ENCODE measurements at regions not wholly inside any gene's neighbourhood (a gene's known extent, or its start where the extent isn't known, plus 50 kb on each side); places are given as distances from the start of the nearest gene placed in this dataset.

DNA sequence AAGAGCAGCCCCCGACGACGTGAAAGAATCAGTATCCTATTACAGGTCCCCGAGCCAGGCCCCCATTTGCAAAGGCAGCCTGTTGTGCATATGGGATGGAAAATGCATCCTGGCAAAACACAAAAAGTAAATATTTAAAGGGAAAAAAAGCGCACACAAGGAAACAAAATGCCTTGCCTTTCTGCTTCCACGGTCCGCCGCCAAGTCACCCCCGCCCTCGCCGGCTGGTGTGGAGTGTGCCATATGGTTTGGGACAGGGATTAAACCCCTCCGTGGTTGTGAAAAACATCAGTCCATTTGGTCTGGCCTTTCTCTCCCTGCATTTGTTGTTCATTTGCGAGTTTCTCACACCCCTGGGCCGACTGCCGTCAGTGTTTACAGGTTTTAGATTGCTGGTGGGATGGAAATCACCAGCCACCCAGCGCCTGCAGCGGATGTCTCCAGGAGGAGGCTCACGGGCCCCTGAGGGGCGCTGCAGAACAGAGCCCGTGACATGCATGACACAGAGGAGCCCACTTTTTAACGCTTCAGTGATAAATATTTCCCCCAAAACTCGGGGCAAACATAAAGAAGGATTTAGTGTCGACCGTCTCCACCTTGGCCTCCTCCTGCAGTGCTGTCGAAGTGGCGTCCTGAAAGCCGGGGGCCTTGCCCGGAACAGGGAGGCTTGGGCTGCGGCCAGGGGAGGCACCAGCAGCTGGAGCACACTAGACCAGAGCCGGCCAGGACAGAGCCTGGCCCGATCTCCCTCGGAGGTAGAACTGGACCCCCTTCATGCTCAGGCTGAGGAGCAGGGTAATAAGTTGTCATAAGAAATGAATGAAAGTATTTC lies 161.5 kb downstream of the HSD17B3 start:
- Histone ChIP-seq H3K4me1 (ENCODE audit: low read length) (peaks cover 8% of the 10 kb centered on the region), H2AFZ (ENCODE audit: low read length) (no peak overlapping the region), H3K27ac (ENCODE audit: low read length) (no peak overlapping the region), H3K9ac (ENCODE audit: low read length) (no peak overlapping the region), H3K9me3 (ENCODE audit: low read length) (no peaks in the 10 kb centered on the region), H3K4me3 (ENCODE audit: low read length) (no peak overlapping the region), H4K20me1 (ENCODE audit: insufficient read depth, low read depth, low read length) (no peaks in the 10 kb centered on the region), H3K9me2 (replicated peaks; ENCODE audit: insufficient read depth, low read length) (no peaks in the 10 kb centered on the region), H3K27me3 (ENCODE audit: low read length) (no peaks in the 10 kb centered on the region), H3K36me3 (ENCODE audit: insufficient read depth, low read length) (no peaks in the 10 kb centered on the region), H3K4me2 (ENCODE audit: low read depth, low read length, poor library complexity, severe bottlenecking) (no peak overlapping the region), H3K79me2 (ENCODE audit: low read length) (no peaks in the 10 kb centered on the region)
- no peak for DNase-seq

DNA sequence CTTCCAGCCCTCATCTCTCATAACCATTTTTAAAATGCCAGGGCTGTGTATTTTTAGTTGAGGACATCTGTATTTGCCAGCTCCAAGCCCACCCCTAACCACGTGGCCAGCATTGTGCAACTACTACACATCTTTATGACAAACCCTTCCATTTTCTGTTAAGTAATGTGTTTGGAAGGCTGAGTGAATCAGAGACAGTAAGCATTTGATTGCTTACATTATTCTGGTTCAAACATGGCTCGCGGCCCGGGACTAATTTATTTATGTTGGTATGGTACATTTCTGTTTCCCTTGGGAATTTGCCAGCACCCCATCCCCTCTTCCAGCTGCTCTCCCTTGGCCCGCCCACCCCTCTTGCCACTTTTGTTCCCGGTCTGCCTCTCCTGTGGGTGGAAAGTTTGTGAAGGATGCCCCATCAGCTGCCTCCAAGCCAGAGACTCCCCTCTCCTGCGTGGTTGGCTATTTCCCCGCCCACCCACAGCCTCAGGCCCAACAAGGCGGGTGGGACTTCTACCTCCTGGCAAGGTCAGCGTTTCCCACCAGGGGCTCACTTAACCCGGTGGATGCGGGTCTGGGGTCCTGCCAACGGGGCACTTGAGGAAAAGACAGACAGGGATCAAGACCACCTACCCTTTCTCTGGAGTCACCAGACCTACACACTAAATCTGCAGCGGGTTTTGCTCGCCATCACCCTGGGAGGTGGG lies 162.2 kb downstream of the HSD17B3 start:
- Histone ChIP-seq H2AFZ (ENCODE audit: low read length) (no peak overlapping the region), H3K4me3 (ENCODE audit: low read length) (no peak overlapping the region), H3K27ac (ENCODE audit: low read length) (no peak overlapping the region), H3K4me2 (ENCODE audit: low read depth, low read length, poor library complexity, severe bottlenecking) (no peak overlapping the region), H3K9ac (ENCODE audit: low read length) (no peak overlapping the region), H3K4me1 (ENCODE audit: low read length) (peaks cover 8% of the 10 kb centered on the region), H3K79me2 (ENCODE audit: low read length) (no peaks in the 10 kb centered on the region), H3K9me2 (replicated peaks; ENCODE audit: insufficient read depth, low read length) (no peaks in the 10 kb centered on the region), H3K27me3 (ENCODE audit: low read length) (no peaks in the 10 kb centered on the region), H4K20me1 (ENCODE audit: insufficient read depth, low read depth, low read length) (no peaks in the 10 kb centered on the region), H3K9me3 (ENCODE audit: low read length) (no peaks in the 10 kb centered on the region), H3K36me3 (ENCODE audit: insufficient read depth, low read length) (no peaks in the 10 kb centered on the region)
- DNase-seq: no peak

DNA sequence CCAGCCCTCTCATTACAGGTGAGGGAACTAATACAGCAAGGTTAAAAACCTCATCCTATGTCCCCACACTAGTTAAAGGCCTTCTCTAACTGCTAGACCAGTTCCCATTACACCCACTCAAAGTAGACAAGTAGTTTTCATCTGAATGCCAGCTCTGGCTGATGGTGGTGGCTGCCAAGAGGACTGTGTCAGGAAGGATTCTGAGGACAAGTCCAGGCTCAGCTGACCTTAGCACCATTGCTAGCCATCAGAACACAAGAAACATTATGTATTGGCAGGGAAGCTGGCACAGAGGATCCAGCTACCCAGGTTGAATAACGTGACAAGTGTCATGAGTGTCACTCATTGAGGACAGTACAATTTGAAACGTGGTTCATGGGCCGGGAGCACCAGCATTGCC lies 163.4 kb downstream of the HSD17B3 start:
- Histone ChIP-seq H3K9me2 (replicated peaks; ENCODE audit: insufficient read depth, low read length) (no peaks in the 10 kb centered on the region), H3K9ac (ENCODE audit: low read length) (no peak overlapping the region), H3K36me3 (ENCODE audit: insufficient read depth, low read length) (no peaks in the 10 kb centered on the region), H3K4me3 (ENCODE audit: low read length) (no peak overlapping the region), H4K20me1 (ENCODE audit: insufficient read depth, low read depth, low read length) (no peaks in the 10 kb centered on the region), H3K27me3 (ENCODE audit: low read length) (no peaks in the 10 kb centered on the region), H3K4me2 (ENCODE audit: low read depth, low read length, poor library complexity, severe bottlenecking) (no peak overlapping the region), H3K27ac (ENCODE audit: low read length) (no peak overlapping the region), H3K79me2 (ENCODE audit: low read length) (no peaks in the 10 kb centered on the region), H3K9me3 (ENCODE audit: low read length) (no peaks in the 10 kb centered on the region), H2AFZ (ENCODE audit: low read length) (no peak overlapping the region), H3K4me1 (ENCODE audit: low read length) (peaks cover 8% of the 10 kb centered on the region)
- DNase-seq: no peak

DNA sequence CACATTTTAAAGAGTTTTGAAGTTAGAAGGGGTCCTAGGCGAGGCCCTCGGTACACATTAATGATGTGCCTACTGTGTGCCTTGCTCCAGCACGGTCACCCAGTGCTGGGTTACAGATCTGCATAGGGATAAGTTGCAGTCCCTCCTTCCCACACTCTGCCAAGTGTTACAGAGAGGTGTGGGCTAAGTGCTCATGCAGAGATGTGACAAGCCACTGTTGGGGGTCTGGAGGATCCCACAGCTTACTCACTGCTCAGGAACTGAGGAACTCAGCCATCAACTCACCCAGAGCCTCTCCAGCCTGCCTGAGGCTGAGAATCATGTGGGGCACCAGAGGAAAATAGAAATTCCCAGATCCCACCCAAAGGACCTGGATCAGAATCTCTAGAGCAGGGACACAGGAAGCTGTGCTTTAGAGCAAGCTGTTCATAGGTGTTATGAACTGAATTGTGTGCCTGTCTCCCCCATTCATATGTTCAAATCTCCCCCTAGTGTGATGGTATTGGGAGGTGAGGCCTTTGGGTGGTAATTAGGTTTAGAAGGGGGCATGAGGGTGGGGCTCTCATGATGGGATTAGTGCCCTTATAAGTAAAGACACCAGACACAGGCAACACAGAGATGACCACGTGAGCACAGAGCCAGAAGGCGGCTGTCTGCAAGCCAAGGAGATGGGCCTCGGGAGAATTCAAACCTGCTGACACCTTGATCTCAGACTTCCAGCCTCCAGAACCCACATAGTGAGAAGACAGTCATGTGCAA lies 164.1 kb downstream of the HSD17B3 start:
- H4K20me1 ChIP-seq (ENCODE audit: insufficient read depth, low read depth, low read length): no peaks in the 10 kb centered on the region
- H3K79me2 ChIP-seq (ENCODE audit: low read length): no peaks in the 10 kb centered on the region
- peaks cover 8% of the 10 kb centered on the region for H3K4me1 ChIP-seq (ENCODE audit: low read length)
- no peak overlapping the region for H3K4me3 ChIP-seq (ENCODE audit: low read length)
- no peak overlapping the region for H3K9ac ChIP-seq (ENCODE audit: low read length)
- no peak overlapping the region for H3K27ac ChIP-seq (ENCODE audit: low read length)
- DNase-seq: no peak
- H3K27me3 ChIP-seq (ENCODE audit: low read length): no peaks in the 10 kb centered on the region
- no peak overlapping the region for H3K4me2 ChIP-seq (ENCODE audit: low read depth, low read length, poor library complexity, severe bottlenecking)
- no peaks in the 10 kb centered on the region for H3K9me3 ChIP-seq (ENCODE audit: low read length)
- H2AFZ ChIP-seq (ENCODE audit: low read length): no peak overlapping the region
- H3K9me2 ChIP-seq (replicated peaks; ENCODE audit: insufficient read depth, low read length): no peaks in the 10 kb centered on the region
- H3K36me3 ChIP-seq (ENCODE audit: insufficient read depth, low read length): no peaks in the 10 kb centered on the region

DNA sequence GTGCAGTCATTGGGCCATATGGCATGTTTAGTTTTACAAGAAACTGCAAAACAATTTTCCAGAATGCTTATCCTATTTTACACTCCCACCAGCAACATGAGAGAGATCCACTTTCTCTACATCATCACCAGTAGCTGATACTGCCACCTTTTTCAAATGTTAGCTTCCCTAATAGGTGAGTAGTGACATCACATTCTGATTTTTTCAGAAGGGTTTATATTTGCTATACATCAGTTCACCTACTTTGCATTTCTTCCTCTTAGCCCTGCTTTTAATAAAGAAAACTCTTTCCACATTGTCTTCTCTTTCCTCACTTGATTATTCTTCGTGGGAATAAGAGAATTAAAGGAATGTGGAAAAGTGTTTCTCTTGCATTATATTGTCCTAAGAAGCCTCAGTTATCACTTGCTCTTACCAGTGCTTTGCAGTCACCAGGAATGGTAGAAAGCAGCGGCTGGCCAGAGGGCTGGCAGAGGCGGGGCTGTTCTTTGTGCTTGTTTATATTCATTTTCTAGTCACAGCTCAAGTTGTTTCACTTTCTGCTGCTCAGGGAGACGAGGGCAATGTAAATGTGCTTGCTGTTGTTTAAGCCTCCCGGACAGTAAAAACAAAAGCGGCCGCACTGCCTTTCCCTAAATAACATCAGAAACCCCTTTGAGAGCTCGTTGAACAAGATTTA lies 164.8 kb downstream of the HSD17B3 start:
- Histone ChIP-seq H3K27ac (ENCODE audit: low read length) (no peak overlapping the region), H3K4me2 (ENCODE audit: low read depth, low read length, poor library complexity, severe bottlenecking) (no peak overlapping the region), H3K9me2 (replicated peaks; ENCODE audit: insufficient read depth, low read length) (no peaks in the 10 kb centered on the region), H3K4me1 (ENCODE audit: low read length) (peaks cover 8% of the 10 kb centered on the region), H3K27me3 (ENCODE audit: low read length) (no peaks in the 10 kb centered on the region), H3K79me2 (ENCODE audit: low read length) (no peaks in the 10 kb centered on the region), H3K9me3 (ENCODE audit: low read length) (no peaks in the 10 kb centered on the region), H3K36me3 (ENCODE audit: insufficient read depth, low read length) (no peaks in the 10 kb centered on the region), H3K9ac (ENCODE audit: low read length) (no peak overlapping the region), H4K20me1 (ENCODE audit: insufficient read depth, low read depth, low read length) (no peaks in the 10 kb centered on the region), H2AFZ (ENCODE audit: low read length) (no peak overlapping the region), H3K4me3 (ENCODE audit: low read length) (no peak overlapping the region)
- no peak for DNase-seq

DNA sequence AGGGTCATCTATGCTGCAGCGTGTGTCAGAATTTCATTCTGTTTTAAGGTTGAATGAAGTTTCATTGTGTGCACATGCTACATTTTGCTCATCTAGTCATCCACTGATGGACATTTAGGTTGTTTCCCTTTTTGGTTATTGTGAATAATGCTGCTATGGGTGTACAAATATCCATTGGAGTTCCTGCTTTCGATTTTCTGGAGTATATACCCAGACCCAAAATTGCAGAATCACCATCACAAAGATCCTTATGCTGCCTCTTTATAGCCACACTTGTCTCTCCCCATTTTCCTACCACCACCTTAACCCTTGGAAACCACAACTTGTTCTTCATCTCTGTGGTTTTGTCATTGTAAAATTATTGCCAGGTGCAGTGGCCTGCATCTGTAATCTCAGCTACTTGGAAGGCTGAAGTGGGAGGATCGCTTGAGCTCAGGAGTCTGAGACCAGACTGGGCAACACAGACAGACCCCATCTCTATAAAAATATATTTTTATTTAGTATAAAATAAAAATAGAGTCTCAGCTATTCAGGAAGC lies 166.2 kb downstream of the HSD17B3 start:
- no peak for DNase-seq
- no peak overlapping the region for H3K4me3 ChIP-seq (ENCODE audit: low read length)
- no peaks in the 10 kb centered on the region for H4K20me1 ChIP-seq (ENCODE audit: insufficient read depth, low read depth, low read length)
- H3K36me3 ChIP-seq (ENCODE audit: insufficient read depth, low read length): no peaks in the 10 kb centered on the region
- no peaks in the 10 kb centered on the region for H3K9me3 ChIP-seq (ENCODE audit: low read length)
- H2AFZ ChIP-seq (ENCODE audit: low read length): no peak overlapping the region
- H3K4me1 ChIP-seq (ENCODE audit: low read length): peaks cover 8% of the 10 kb centered on the region
- no peaks in the 10 kb centered on the region for H3K79me2 ChIP-seq (ENCODE audit: low read length)
- no peak overlapping the region for H3K4me2 ChIP-seq (ENCODE audit: low read depth, low read length, poor library complexity, severe bottlenecking)
- no peaks in the 10 kb centered on the region for H3K9me2 ChIP-seq (replicated peaks; ENCODE audit: insufficient read depth, low read length)
- H3K9ac ChIP-seq (ENCODE audit: low read length): no peak overlapping the region
- H3K27ac ChIP-seq (ENCODE audit: low read length): no peak overlapping the region
- H3K27me3 ChIP-seq (ENCODE audit: low read length): no peaks in the 10 kb centered on the region

DNA sequence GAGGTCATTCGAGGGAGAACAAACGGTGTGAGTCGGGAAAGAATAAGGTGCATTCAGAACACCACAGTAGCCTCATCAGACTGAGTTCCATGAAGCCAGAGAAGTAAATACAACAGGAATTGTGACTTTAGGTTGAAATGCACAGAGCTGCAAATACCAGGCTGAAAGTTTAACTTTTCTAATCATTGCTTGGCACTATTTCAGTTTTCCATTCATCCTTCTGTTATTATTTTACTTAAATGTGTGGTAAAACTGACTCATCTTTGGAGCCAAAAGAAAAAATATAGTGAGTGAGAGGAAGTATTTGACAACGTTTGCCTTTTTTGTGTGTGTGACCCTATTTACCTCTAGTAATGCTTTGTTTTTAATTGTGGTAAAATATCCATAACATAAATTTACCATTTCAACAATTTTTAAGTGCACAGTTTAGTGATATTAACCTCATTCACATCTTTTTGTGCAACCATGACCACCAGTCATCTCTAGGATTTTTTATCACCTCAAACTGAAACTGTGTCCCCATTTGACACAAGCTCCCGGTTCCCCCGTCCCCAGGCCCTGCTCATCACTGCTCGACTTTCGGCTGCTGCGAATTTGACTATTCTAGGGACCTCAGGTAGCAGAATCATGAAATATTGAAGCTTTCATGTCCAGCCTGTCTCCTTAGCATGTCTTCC lies 166.8 kb downstream of the HSD17B3 start:
- Histone ChIP-seq H4K20me1 (ENCODE audit: insufficient read depth, low read depth, low read length) (no peaks in the 10 kb centered on the region), H3K27ac (ENCODE audit: low read length) (no peak overlapping the region), H3K36me3 (ENCODE audit: insufficient read depth, low read length) (no peaks in the 10 kb centered on the region), H3K9ac (ENCODE audit: low read length) (no peak overlapping the region), H3K27me3 (ENCODE audit: low read length) (no peaks in the 10 kb centered on the region), H3K4me2 (ENCODE audit: low read depth, low read length, poor library complexity, severe bottlenecking) (no peak overlapping the region), H3K4me3 (ENCODE audit: low read length) (no peak overlapping the region), H3K79me2 (ENCODE audit: low read length) (no peaks in the 10 kb centered on the region), H3K4me1 (ENCODE audit: low read length) (peaks cover 8% of the 10 kb centered on the region), H3K9me3 (ENCODE audit: low read length) (no peaks in the 10 kb centered on the region), H2AFZ (ENCODE audit: low read length) (no peak overlapping the region), H3K9me2 (replicated peaks; ENCODE audit: insufficient read depth, low read length) (no peaks in the 10 kb centered on the region)
- no peak for DNase-seq

All from Karpas-422 (cell line).